ENCODE measurements at regions not wholly inside any gene's neighbourhood (a gene's known extent, or its start where the extent isn't known, plus 50 kb on each side); places are given as distances from the start of the nearest gene placed in this dataset.
"Not testable (repeated sequence)": the region's sequence is repeated elsewhere in the genome, so short reads cannot be mapped to it uniquely, and the experiment has no call there.

GRCh38 chrX:113990669-113991068 lies 593.2 kb upstream of the HTR2C start:
- not testable (repeated sequence) for H4K20me1 ChIP-seq (ENCODE audit: insufficient read depth, low read length); H3K79me2 ChIP-seq (ENCODE audit: insufficient read depth, low read length); H3K36me3 ChIP-seq (ENCODE audit: insufficient read depth, low read length); H3K4me3 ChIP-seq (ENCODE audit: low read depth in 1 of 2, low read length in 2 of 2); H3K27me3 ChIP-seq (ENCODE audit: insufficient read depth, low read length, poor library complexity); H3K9me3 ChIP-seq (ENCODE audit: insufficient read depth, low read length, severe bottlenecking); H3K4me2 ChIP-seq (ENCODE audit: insufficient read depth, low read length); ATAC-seq (ENCODE audit: insufficient read depth, low read depth); H3K4me1 ChIP-seq (ENCODE audit: insufficient read depth, low read length); H2AFZ ChIP-seq (ENCODE audit: low read depth, low read length); DNase-seq; H3K9ac ChIP-seq (ENCODE audit: low read depth, low read length); H3K27ac ChIP-seq (ENCODE audit: low read length)

- not testable (repeated sequence) for H3K4me3 ChIP-seq (ENCODE audit: low read depth in 1 of 2, low read length in 2 of 2); H3K4me2 ChIP-seq (ENCODE audit: insufficient read depth, low read length); ATAC-seq (ENCODE audit: insufficient read depth, low read depth); H2AFZ ChIP-seq (ENCODE audit: low read depth, low read length); H4K20me1 ChIP-seq (ENCODE audit: insufficient read depth, low read length); H3K27me3 ChIP-seq (ENCODE audit: insufficient read depth, low read length, poor library complexity); DNase-seq; H3K27ac ChIP-seq (ENCODE audit: low read length); H3K79me2 ChIP-seq (ENCODE audit: insufficient read depth, low read length); H3K4me1 ChIP-seq (ENCODE audit: insufficient read depth, low read length); H3K9me3 ChIP-seq (ENCODE audit: insufficient read depth, low read length, severe bottlenecking); H3K36me3 ChIP-seq (ENCODE audit: insufficient read depth, low read length); H3K9ac ChIP-seq (ENCODE audit: low read depth, low read length)
Observed at GRCh38 chrX:113988315-113988935, 595.5 kb upstream of the HTR2C start.

- Histone ChIP-seq H3K4me1 (ENCODE audit: insufficient read depth, low read length) (no peaks in the 10 kb centered on the region), H3K36me3 (ENCODE audit: insufficient read depth, low read length) (no peaks in the 10 kb centered on the region), H3K9ac (ENCODE audit: low read depth, low read length) (no peak overlapping the region), H3K27me3 (ENCODE audit: insufficient read depth, low read length, poor library complexity) (no peaks in the 10 kb centered on the region), H3K79me2 (ENCODE audit: insufficient read depth, low read length) (no peaks in the 10 kb centered on the region), H3K9me3 (ENCODE audit: insufficient read depth, low read length, severe bottlenecking) (no peaks in the 10 kb centered on the region), H3K4me3 (ENCODE audit: low read depth in 1 of 2, low read length in 2 of 2) (no peak overlapping the region), H4K20me1 (ENCODE audit: insufficient read depth, low read length) (no peaks in the 10 kb centered on the region), H2AFZ (ENCODE audit: low read depth, low read length) (no peak overlapping the region), H3K27ac (ENCODE audit: low read length) (no peak overlapping the region), H3K4me2 (ENCODE audit: insufficient read depth, low read length) (no peak overlapping the region)
- DNase-seq (no peak), ATAC-seq (ENCODE audit: insufficient read depth, low read depth) (no peak)
- TF ChIP-seq CTCF (IDR thresholded peaks at IDR 0.05; ENCODE audit: borderline replicate concordance, extremely low read depth, low read length, poor library complexity, severe bottlenecking): no peak
Observed at GRCh38 chrX:113986427-113986826, 597.5 kb upstream of the HTR2C start.

GRCh38 chrX:113982766-113983165 lies 601.1 kb upstream of the HTR2C start:
- Histone ChIP-seq H3K79me2 (ENCODE audit: insufficient read depth, low read length) (no peaks in the 10 kb centered on the region), H3K4me1 (ENCODE audit: insufficient read depth, low read length) (no peaks in the 10 kb centered on the region), H3K4me3 (ENCODE audit: low read depth in 1 of 2, low read length in 2 of 2) (no peak overlapping the region), H3K9me3 (ENCODE audit: insufficient read depth, low read length, severe bottlenecking) (no peaks in the 10 kb centered on the region), H3K27ac (ENCODE audit: low read length) (no peak overlapping the region), H2AFZ (ENCODE audit: low read depth, low read length) (no peak overlapping the region), H3K36me3 (ENCODE audit: insufficient read depth, low read length) (no peaks in the 10 kb centered on the region), H3K9ac (ENCODE audit: low read depth, low read length) (no peak overlapping the region), H4K20me1 (ENCODE audit: insufficient read depth, low read length) (no peaks in the 10 kb centered on the region), H3K4me2 (ENCODE audit: insufficient read depth, low read length) (no peak overlapping the region), H3K27me3 (ENCODE audit: insufficient read depth, low read length, poor library complexity) (no peaks in the 10 kb centered on the region)
- no peak for DNase-seq
- ATAC-seq (ENCODE audit: insufficient read depth, low read depth): no peak
- TF ChIP-seq EZH2 (IDR thresholded peaks at IDR 0.05; ENCODE audit: borderline replicate concordance, low read depth, low read length, severe bottlenecking) (no peak), CTCF (IDR thresholded peaks at IDR 0.05; ENCODE audit: borderline replicate concordance, extremely low read depth, low read length, poor library complexity, severe bottlenecking) (no peak)

Data from DND-41 (cell line).